ENCODE measurements at regions not wholly inside any gene's neighbourhood (a gene's known extent, or its start where the extent isn't known, plus 50 kb on each side); places are given as distances from the start of the nearest gene placed in this dataset.

GRCh38 chr2:215748446-215748845, 264.9 kb downstream of the MREG start:
- TF ChIP-seq NFXL1 (IDR thresholded peaks at IDR 0.05; ENCODE audit: borderline replicate concordance) = no peak
- TF ChIP-seq USF2 (IDR thresholded peaks at IDR 0.05; ENCODE audit: borderline replicate concordance, low read depth, low read length) = no peak
- no peak for TF ChIP-seq NKRF (conservative IDR thresholded peaks at IDR 0.05)
